ENCODE measurements at regions not wholly inside any gene's neighbourhood (a gene's known extent, or its start where the extent isn't known, plus 50 kb on each side); places are given as distances from the start of the nearest gene placed in this dataset.

DNA sequence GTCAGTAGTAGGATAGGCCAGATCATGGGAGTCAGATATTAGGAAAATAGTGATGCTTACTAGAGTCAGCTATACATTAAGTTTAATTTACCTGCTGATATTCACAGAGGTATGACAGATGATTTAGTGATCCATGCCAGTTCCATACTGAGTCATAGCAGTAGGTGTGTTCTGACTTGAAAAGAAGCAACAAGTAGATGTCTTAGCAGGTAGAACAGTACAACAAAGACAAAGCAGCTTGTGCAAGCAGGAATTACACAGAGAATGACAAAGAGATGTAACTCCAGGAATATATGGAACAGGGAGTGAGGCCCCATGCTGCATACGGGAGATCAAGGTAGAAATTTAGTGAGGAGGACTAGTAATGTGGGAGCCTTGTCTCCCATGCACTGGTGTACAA, 556.9 kb downstream of the SLC16A7 start:
- TF ChIP-seq ELF4 (IDR thresholded peaks at IDR 0.05) (no peak), FOXA1 (IDR thresholded peaks at IDR 0.05) (no peak), ARNT (IDR thresholded peaks at IDR 0.05) (no peak), FOXM1 (IDR thresholded peaks at IDR 0.05; ENCODE audit: borderline replicate concordance) (no peak), L3MBTL2 (conservative IDR thresholded peaks at IDR 0.05) (no peak), LEF1 (IDR thresholded peaks at IDR 0.05; ENCODE audit: borderline replicate concordance) (no peak), SP1 (IDR thresholded peaks at IDR 0.05) (no peak), BHLHE40 (IDR thresholded peaks at IDR 0.05; ENCODE audit: borderline replicate concordance) (no peak), SUZ12 (IDR thresholded peaks at IDR 0.05) (no peak), ZNF384 (IDR thresholded peaks at IDR 0.05) (no peak)

All from HEK293T (cell line).